HEK293 (cell line): ENCODE measurements at regions not wholly inside any gene's neighbourhood (a gene's known extent, or its start where the extent isn't known, plus 50 kb on each side); places are given as distances from the start of the nearest gene placed in this dataset.

Source experiments
- CTCF ChIA-PET: fragments of 350-600 bp; formaldehyde crosslinking; extraction: SDS; loops from one replicate; lab custom pipeline; 2021; ENCODE audit warnings: antibody characterized with exemption; lab: Yijun Ruan, JAX
- POLR2A ChIA-PET: fragments of 300-600 bp; formaldehyde crosslinking; extraction: SDS; loops from one replicate; lab custom pipeline; 2020; ENCODE audit warnings: antibody characterized with exemption, inconsistent platforms; lab: Yijun Ruan, JAX
- H3K27ac ChIP-seq: fragments of 200-500 bp; sonication (Bioruptor generic); 2 replicates; pipeline ENCODE4 v1.5.1; 2014; ENCODE audit warnings: low read depth, low read length, control low read depth, inconsistent platforms; ENCODE audit errors: extremely low read depth
- H3K36me3 ChIP-seq, 2 experiments: fragments of 200-500 bp in 1 of 2; sonication (Bioruptor generic) in 1 of 2; 1 replicate in 1 of 2; 2 replicates in 1 of 2; pipeline ENCODE4 v1.5.1; 2014 to 2017; ENCODE audit warnings: inconsistent platforms in 2 of 2, low read length in 2 of 2; ENCODE audit not compliant: control insufficient read depth in 2 of 2, insufficient read depth in 1 of 2
- H3K4me1 ChIP-seq: fragments of 200-500 bp; sonication (Bioruptor generic); 2 replicates; pipeline ENCODE4 v1.5.1; 2014; ENCODE audit warnings: mild to moderate bottlenecking, low read length, inconsistent platforms; ENCODE audit not compliant: control insufficient read depth, insufficient read depth
- H3K4me3 ChIP-seq: 2 replicates; pipeline ENCODE4 v1.5.1; 2011; ENCODE audit warnings: low read depth, mild to moderate bottlenecking, control low read depth, low read length, moderate library complexity
- H3K9me3 ChIP-seq: fragments of 200-500 bp; sonication (Bioruptor generic); 2 replicates; pipeline ENCODE4 v1.5.1; 2014; ENCODE audit warnings: low read depth, low read length, inconsistent platforms; ENCODE audit not compliant: control insufficient read depth, insufficient read depth
- EGR2 ChIP-seq: fragments of 450-650 bp; formaldehyde crosslinking; IDR thresholded peaks from 2 replicates; pipeline ENCODE4 v1.5.1; 2016; ENCODE audit warnings: low read depth, missing biosample characterization, missing genetic modification characterization
- GLI4 ChIP-seq: fragments of 450-650 bp; formaldehyde crosslinking; IDR thresholded peaks from 2 replicates; pipeline ENCODE4 v1.5.1; 2016; ENCODE audit warnings: missing biosample characterization, missing genetic modification characterization
- HOXC10 ChIP-seq: sonication (generic); formaldehyde crosslinking; IDR thresholded peaks from 2 replicates; pipeline ENCODE4 v1.8.1; 2023; ENCODE audit warnings: mild to moderate bottlenecking, missing genetic modification reagents
- KLF1 ChIP-seq: fragments of 450-650 bp; formaldehyde crosslinking; IDR thresholded peaks from 2 replicates; pipeline ENCODE4 v1.5.1; 2016; ENCODE audit warnings: missing biosample characterization, missing genetic modification characterization
- KLF17 ChIP-seq: fragments of 450-650 bp; formaldehyde crosslinking; IDR thresholded peaks from 2 replicates; pipeline ENCODE4 v1.5.1; 2016; ENCODE audit warnings: missing biosample characterization, missing genetic modification characterization
- KLF7 ChIP-seq: fragments of 450-650 bp; formaldehyde crosslinking; IDR thresholded peaks from 2 replicates; pipeline ENCODE4 v1.5.1; 2016; ENCODE audit warnings: missing biosample characterization, missing genetic modification characterization, borderline replicate concordance
- SCRT2 ChIP-seq: fragments of 450-650 bp; formaldehyde crosslinking; IDR thresholded peaks from 2 replicates; pipeline ENCODE4 v1.5.1; 2016; ENCODE audit warnings: missing biosample characterization, missing genetic modification characterization
- TRIM28 ChIP-seq: IDR thresholded peaks from 2 replicates; pipeline ENCODE4 v1.6.1; 2011; ENCODE audit warnings: low read length, control low read depth, borderline replicate concordance
- WT1 ChIP-seq: fragments of 450-650 bp; formaldehyde crosslinking; IDR thresholded peaks from 2 replicates; pipeline ENCODE4 v1.5.1; 2016; ENCODE audit warnings: missing biosample characterization, missing genetic modification characterization
- ZBTB44 ChIP-seq: fragments of 450-650 bp; IDR thresholded peaks from 2 replicates; pipeline ENCODE4 v1.5.1; 2018; ENCODE audit warnings: missing biosample characterization, mild to moderate bottlenecking, missing genetic modification characterization
- ZFP37 ChIP-seq: fragments of 450-650 bp; formaldehyde crosslinking; IDR thresholded peaks from 2 replicates; pipeline ENCODE4 v1.5.1; 2016; ENCODE audit warnings: missing biosample characterization, missing genetic modification characterization
- ZFP41 ChIP-seq: fragments of 450-650 bp; formaldehyde crosslinking; IDR thresholded peaks from 2 replicates; pipeline ENCODE4 v1.5.1; 2016; ENCODE audit warnings: missing biosample characterization, missing genetic modification characterization, borderline replicate concordance
- ZNF133 ChIP-seq: fragments of 450-650 bp; formaldehyde crosslinking; IDR thresholded peaks from 2 replicates; pipeline ENCODE4 v1.5.1; 2016; ENCODE audit warnings: missing biosample characterization, missing genetic modification characterization
- ZNF157 ChIP-seq: fragments of 450-650 bp; formaldehyde crosslinking; IDR thresholded peaks from 2 replicates; pipeline ENCODE4 v1.5.1; 2016; ENCODE audit warnings: missing biosample characterization, missing genetic modification characterization
- ZNF248 ChIP-seq: fragments of 450-650 bp; formaldehyde crosslinking; IDR thresholded peaks from 2 replicates; pipeline ENCODE4 v1.5.1; 2017; ENCODE audit warnings: missing biosample characterization, missing genetic modification characterization
- ZNF302 ChIP-seq: fragments of 450-650 bp; formaldehyde crosslinking; IDR thresholded peaks from 2 replicates; pipeline ENCODE4 v1.5.1; 2016; ENCODE audit warnings: missing biosample characterization, missing genetic modification characterization, low read depth
- ZNF335 ChIP-seq: fragments of 450-650 bp; formaldehyde crosslinking; conservative IDR thresholded peaks from 2 replicates; pipeline ENCODE4 v1.5.1; 2016; ENCODE audit warnings: missing biosample characterization, missing genetic modification characterization
- ZNF354C ChIP-seq: fragments of 450-650 bp; formaldehyde crosslinking; IDR thresholded peaks from 2 replicates; pipeline ENCODE4 v1.5.1; 2016; ENCODE audit warnings: missing biosample characterization, missing genetic modification characterization, low read depth, borderline replicate concordance
- ZNF394 ChIP-seq: fragments of 450-650 bp; formaldehyde crosslinking; IDR thresholded peaks from 2 replicates; pipeline ENCODE4 v1.5.1; 2016; ENCODE audit warnings: missing biosample characterization, missing genetic modification characterization, mild to moderate bottlenecking, moderate library complexity, borderline replicate concordance
- ZNF404 ChIP-seq: fragments of 450-650 bp; formaldehyde crosslinking; IDR thresholded peaks from 2 replicates; pipeline ENCODE4 v1.5.1; 2017; ENCODE audit warnings: missing biosample characterization, missing genetic modification characterization
- ZNF473 ChIP-seq: fragments of 450-650 bp; formaldehyde crosslinking; IDR thresholded peaks from 2 replicates; pipeline ENCODE4 v1.5.1; 2017; ENCODE audit warnings: missing biosample characterization, missing genetic modification characterization
- ZNF501 ChIP-seq: fragments of 450-650 bp; formaldehyde crosslinking; IDR thresholded peaks from 2 replicates; pipeline ENCODE4 v1.5.1; 2016; ENCODE audit warnings: missing biosample characterization, missing genetic modification characterization
- ZNF510 ChIP-seq: fragments of 450-650 bp; formaldehyde crosslinking; IDR thresholded peaks from 2 replicates; pipeline ENCODE4 v1.5.1; 2018; ENCODE audit warnings: mild to moderate bottlenecking, missing genetic modification characterization, missing biosample characterization; ENCODE audit not compliant: insufficient replicate concordance
- ZNF548 ChIP-seq: fragments of 450-650 bp; formaldehyde crosslinking; IDR thresholded peaks from 2 replicates; pipeline ENCODE4 v1.5.1; 2016; ENCODE audit warnings: missing biosample characterization, missing genetic modification characterization
- ZNF596 ChIP-seq: fragments of 450-650 bp; IDR thresholded peaks from 2 replicates; pipeline ENCODE4 v1.5.0; 2018; ENCODE audit warnings: missing biosample characterization, mild to moderate bottlenecking, missing genetic modification characterization, moderate library complexity
- ZNF658 ChIP-seq: fragments of 450-650 bp; formaldehyde crosslinking; IDR thresholded peaks from 2 replicates; pipeline ENCODE4; 2016; ENCODE audit warnings: missing biosample characterization, missing genetic modification characterization
- ZNF677 ChIP-seq: fragments of 450-650 bp; IDR thresholded peaks from 2 replicates; pipeline ENCODE4 v1.5.0; 2018; ENCODE audit warnings: missing biosample characterization, mild to moderate bottlenecking, missing genetic modification characterization, moderate library complexity
- ZNF768 ChIP-seq: fragments of 450-650 bp; formaldehyde crosslinking; IDR thresholded peaks from 2 replicates; pipeline ENCODE4 v1.5.1; 2018; ENCODE audit warnings: missing biosample characterization, mild to moderate bottlenecking, missing genetic modification characterization
- ZNF785 ChIP-seq: fragments of 450-650 bp; formaldehyde crosslinking; IDR thresholded peaks from 2 replicates; pipeline ENCODE4 v1.5.1; 2016; ENCODE audit warnings: missing biosample characterization, missing genetic modification characterization
- ZNF791 ChIP-seq: fragments of 450-650 bp; formaldehyde crosslinking; IDR thresholded peaks from 2 replicates; pipeline ENCODE4 v1.5.1; 2016; ENCODE audit warnings: missing biosample characterization, missing genetic modification characterization
- ZNF843 ChIP-seq: fragments of 450-650 bp; formaldehyde crosslinking; IDR thresholded peaks from 2 replicates; pipeline ENCODE4 v1.5.1; 2016; ENCODE audit warnings: missing biosample characterization, missing genetic modification characterization

DNA sequence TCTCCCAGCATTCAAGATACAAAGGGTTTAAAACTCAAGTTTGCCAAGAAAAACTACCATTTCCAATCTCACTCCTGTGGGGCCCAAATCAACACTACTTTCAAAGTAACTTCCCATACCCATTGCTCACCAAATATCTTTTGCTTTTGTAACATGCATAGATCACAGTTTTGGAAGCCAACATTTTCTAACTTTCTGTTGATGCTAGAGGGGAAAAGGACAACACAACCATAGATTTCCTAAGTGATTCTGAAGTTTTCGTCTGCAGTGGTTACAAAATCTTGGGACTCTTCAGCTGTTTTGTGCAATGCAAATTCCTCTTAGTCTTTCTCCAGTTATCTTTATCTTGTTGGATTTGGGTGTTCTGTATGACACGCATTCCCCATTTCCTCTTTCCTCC, 94.1 kb upstream of the PAPPA start:
- ChIA-PET CTCF (no interaction called here), POLR2A (no interaction called here)
- no peaks in the 10 kb centered on the region for H3K4me1 ChIP-seq
- H3K4me3 ChIP-seq, result no peak overlapping the region
- TF ChIP-seq ZNF404 (tag by site-specific recombination) (no peak), ZNF843 (tag by site-specific recombination) (no peak), ZNF548 (tag by site-specific recombination) (no peak), ZNF335 (no peak), ZNF768 (tag by site-specific recombination) (no peak), TRIM28 (no peak), ZNF785 (tag by site-specific recombination) (no peak), ZNF791 (tag by site-specific recombination) (no peak), ZNF302 (no peak), ZNF133 (tag by site-specific recombination) (no peak), EGR2 (tag by site-specific recombination) (no peak), ZFP41 (no peak), ZNF473 (no peak)
- no peaks in the 10 kb centered on the region for H3K9me3 ChIP-seq
- H3K36me3 ChIP-seq, result no peaks in the 10 kb centered on the region
- no peak overlapping the region for H3K27ac ChIP-seq

GRCh38 chr9:116060631-116061030, 93.0 kb upstream of the PAPPA start:
- Histone ChIP-seq H3K9me3 (no peaks in the 10 kb centered on the region), H3K4me3 (no peak overlapping the region), H3K27ac (no peak overlapping the region), H3K36me3 (no peaks in the 10 kb centered on the region), H3K4me1 (no peaks in the 10 kb centered on the region)
- ChIA-PET POLR2A (no interaction called here), CTCF (interaction anchor here (0.6 kb wide), 1 partner anchor 288 kb away, joined by 3 read pairs; no protein-coding TSS in a partner anchor)
- no peak for TF ChIP-seq ZBTB44 (tag by site-specific recombination)
- TF ChIP-seq HOXC10 (CRISPR knock-in tag), result no peak
- no peak for TF ChIP-seq ZNF596 (tag by site-specific recombination)
- TF ChIP-seq KLF17 (tag by site-specific recombination), result no peak
- TF ChIP-seq ZNF157 (tag by site-specific recombination), result no peak
- no peak for TF ChIP-seq ZNF394
- no peak for TF ChIP-seq KLF1
- no peak for TF ChIP-seq ZNF510 (tag by site-specific recombination)
- TF ChIP-seq ZNF658 (tag by site-specific recombination), result no peak
- TF ChIP-seq WT1 (tag by site-specific recombination), result no peak
- TF ChIP-seq KLF7 (tag by site-specific recombination), result no peak
- TF ChIP-seq SCRT2 (tag by site-specific recombination), result no peak
- no peak for TF ChIP-seq ZNF677 (tag by site-specific recombination)
- no peak for TF ChIP-seq ZFP37 (tag by site-specific recombination)
- TF ChIP-seq ZNF248 (tag by site-specific recombination), result no peak
- TF ChIP-seq ZNF354C (tag by site-specific recombination), result no peak
- no peak for TF ChIP-seq GLI4
- no peak for TF ChIP-seq ZNF501
